Spinal cord (tissue), 9 donors: ENCODE measurements at regions not wholly inside any gene's neighbourhood (a gene's known extent, or its start where the extent isn't known, plus 50 kb on each side); places are given as distances from the start of the nearest gene placed in this dataset.
"Not testable (repeated sequence)": the region's sequence is repeated elsewhere in the genome, so short reads cannot be mapped to it uniquely, and the experiment has no call there.

ENCODE experiments used
- DNase-seq, 6 donors: peaks; one replicate each; pipeline versions ENCODE4 v3.0.0 to v3.0.0-alpha.2; 2013 to 2015; ENCODE audit warnings: low spot score in 6 of 6, low read depth in 4 of 6
- H3K27ac ChIP-seq: one replicate; pipeline ENCODE4 v1.5.1; 2013; ENCODE audit warnings: low read depth, low read length, control low read depth
- H3K27me3 ChIP-seq: one replicate; pipeline ENCODE4 v1.6.1; 2013; ENCODE audit warnings: low read length; ENCODE audit not compliant: control insufficient read depth, insufficient read depth
- H3K36me3 ChIP-seq: one replicate; pipeline ENCODE4 v1.6.1; 2013; ENCODE audit warnings: low read length; ENCODE audit not compliant: control insufficient read depth, insufficient read depth
- H3K4me1 ChIP-seq: one replicate; pipeline ENCODE4 v1.6.1; 2013; ENCODE audit warnings: low read length; ENCODE audit not compliant: control insufficient read depth, insufficient read depth
- H3K4me3 ChIP-seq: one replicate; pipeline ENCODE4 v1.5.1; 2013; ENCODE audit warnings: low read depth, low read length, control low read depth
- H3K9me3 ChIP-seq: one replicate; pipeline ENCODE4 v1.6.1; 2013; ENCODE audit warnings: low read length; ENCODE audit not compliant: control insufficient read depth, insufficient read depth
- WGBS: methylation state at CpG from one replicate; pipeline ENCODE4 v1.1.5; 2013; ENCODE audit warnings: missing lambda C conversion rate; ENCODE audit not compliant: insufficient coverage; 5-methylcytosine and 5-hydroxymethylcytosine counted together
- donor health status: healthy.

GRCh38 chr5:121658221-121658620 is 193.5 kb upstream of the FTMT start:
- no peaks in the 10 kb centered on the region for H3K27me3 ChIP-seq
- H3K4me1 ChIP-seq: no peaks in the 10 kb centered on the region
- DNase-seq: no peak
- no peak overlapping the region for H3K27ac ChIP-seq
- no peaks in the 10 kb centered on the region for H3K36me3 ChIP-seq
- H3K4me3 ChIP-seq: no peak overlapping the region
- H3K9me3 ChIP-seq: no peaks in the 10 kb centered on the region

- Histone ChIP-seq H3K4me3 (no peak overlapping the region), H3K36me3 (no peaks in the 10 kb centered on the region), H3K27ac (no peak overlapping the region), H3K27me3 (no peaks in the 10 kb centered on the region), H3K9me3 (no peaks in the 10 kb centered on the region), H3K4me1 (no peaks in the 10 kb centered on the region)
- 92% methylated on average over 6 of the region's 6 CpGs for WGBS
- no peak for DNase-seq
Observed at GRCh38 chr5:121660142-121660541, 191.5 kb upstream of the FTMT start.

- H3K27me3 ChIP-seq, H3K27ac ChIP-seq, H3K4me3 ChIP-seq, DNase-seq, H3K4me1 ChIP-seq, H3K36me3 ChIP-seq, H3K9me3 ChIP-seq: not testable (repeated sequence)
- 100% methylated on average over 1 of the region's 4 CpGs for WGBS
Observed at GRCh38 chr5:121665542-121665941, 186.1 kb upstream of the FTMT start.

GRCh38 chr5:121667292-121667691 is 184.4 kb upstream of the FTMT start:
- H3K4me1 ChIP-seq: no peaks in the 10 kb centered on the region
- no peak overlapping the region for H3K4me3 ChIP-seq
- no peak overlapping the region for H3K27ac ChIP-seq
- no peaks in the 10 kb centered on the region for H3K36me3 ChIP-seq
- WGBS: no CpG with 5 or more reads among the region's 3 CpGs
- H3K27me3 ChIP-seq: no peaks in the 10 kb centered on the region
- DNase-seq: no peak
- no peaks in the 10 kb centered on the region for H3K9me3 ChIP-seq

- no peak for DNase-seq
- H3K4me1 ChIP-seq: no peaks in the 10 kb centered on the region
- H3K9me3 ChIP-seq: no peaks in the 10 kb centered on the region
- no peaks in the 10 kb centered on the region for H3K36me3 ChIP-seq
- no peak overlapping the region for H3K4me3 ChIP-seq
- no peaks in the 10 kb centered on the region for H3K27me3 ChIP-seq
- no peak overlapping the region for H3K27ac ChIP-seq
- 100% methylated on average over 1 of the region's 1 CpG for WGBS
Observed at GRCh38 chr5:121668635-121669034, 183.0 kb upstream of the FTMT start.

- H3K9me3 ChIP-seq: no peaks in the 10 kb centered on the region
- WGBS: no CpG with 5 or more reads among the region's 2 CpGs
- no peak for DNase-seq
- H3K36me3 ChIP-seq: no peaks in the 10 kb centered on the region
- H3K4me1 ChIP-seq: no peaks in the 10 kb centered on the region
- no peaks in the 10 kb centered on the region for H3K27me3 ChIP-seq
- H3K27ac ChIP-seq: no peak overlapping the region
- no peak overlapping the region for H3K4me3 ChIP-seq
Observed at GRCh38 chr5:121671624-121672023, 180.1 kb upstream of the FTMT start.

GRCh38 chr5:121675924-121676323 is 175.8 kb upstream of the FTMT start:
- H3K27me3 ChIP-seq: no peaks in the 10 kb centered on the region
- DNase-seq: no peak
- no peaks in the 10 kb centered on the region for H3K36me3 ChIP-seq
- WGBS: 86% methylated on average over 2 of the region's 2 CpGs
- no peaks in the 10 kb centered on the region for H3K9me3 ChIP-seq
- no peaks in the 10 kb centered on the region for H3K4me1 ChIP-seq
- no peak overlapping the region for H3K4me3 ChIP-seq
- no peak overlapping the region for H3K27ac ChIP-seq

- no peaks in the 10 kb centered on the region for H3K36me3 ChIP-seq
- H3K4me1 ChIP-seq: no peaks in the 10 kb centered on the region
- no peak for DNase-seq
- H3K27me3 ChIP-seq: no peaks in the 10 kb centered on the region
- WGBS: 92% methylated on average over 5 of the region's 6 CpGs
- H3K27ac ChIP-seq: no peak overlapping the region
- H3K4me3 ChIP-seq: no peak overlapping the region
- H3K9me3 ChIP-seq: peaks cover 8% of the 10 kb centered on the region
Observed at GRCh38 chr5:121681229-121681855, 170.3 kb upstream of the FTMT start.

- WGBS: no CpG with 5 or more reads among the region's 1 CpG
- H3K4me3 ChIP-seq: no peak overlapping the region
- DNase-seq: no peak
- no peaks in the 10 kb centered on the region for H3K4me1 ChIP-seq
- H3K9me3 ChIP-seq: no peaks in the 10 kb centered on the region
- no peaks in the 10 kb centered on the region for H3K27me3 ChIP-seq
- H3K36me3 ChIP-seq: no peaks in the 10 kb centered on the region
- no peak overlapping the region for H3K27ac ChIP-seq
Observed at GRCh38 chr5:121688126-121688525, 163.6 kb upstream of the FTMT start.

GRCh38 chr5:121688781-121689180 is 162.9 kb upstream of the FTMT start:
- peak in 1 of 6 donors; percentile 42 for DNase-seq
- Histone ChIP-seq H3K36me3 (no peaks in the 10 kb centered on the region), H3K27me3 (no peaks in the 10 kb centered on the region), H3K27ac (no peak overlapping the region), H3K9me3 (no peaks in the 10 kb centered on the region), H3K4me1 (no peaks in the 10 kb centered on the region), H3K4me3 (no peak overlapping the region)
- 86% methylated on average over 1 of the region's 2 CpGs for WGBS
